Hepatocyte (in vitro differentiated cells): ENCODE measurements at regions not wholly inside any gene's neighbourhood (a gene's known extent, or its start where the extent isn't known, plus 50 kb on each side); places are given as distances from the start of the nearest gene placed in this dataset.

Source experiments
- EZH2 ChIP-seq: fragments of 200-600 bp; sonication (generic); IDR thresholded peaks from 2 replicates; pipeline ENCODE4 v1.6.1; 2016; ENCODE audit warnings: antibody characterized with exemption, mild to moderate bottlenecking, borderline replicate concordance
- TF ChIP-seq, protein P1 (sequence below): fragments of 200-600 bp; sonication (generic); IDR thresholded peaks from 2 replicates; pipeline ENCODE4 v1.5.1; 2016; ENCODE audit warnings: antibody characterized with exemption, mild to moderate bottlenecking; ENCODE audit not compliant: poor library complexity

DNA sequence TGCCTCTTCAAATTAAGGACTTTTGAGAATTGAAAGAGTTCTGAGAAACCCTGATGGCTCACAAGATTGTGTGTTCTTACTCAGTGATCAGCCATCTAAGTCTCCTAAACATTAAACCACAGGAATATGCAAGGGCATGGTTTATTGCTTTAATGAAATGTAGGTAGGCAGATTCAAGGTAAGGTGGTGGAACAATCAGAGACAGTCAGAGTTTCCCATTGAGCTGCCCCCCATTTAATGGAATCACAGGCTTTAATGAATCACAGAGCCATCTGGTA is 107.8 kb upstream of the LRATD1 start:
- TF ChIP-seq, protein P1, sequence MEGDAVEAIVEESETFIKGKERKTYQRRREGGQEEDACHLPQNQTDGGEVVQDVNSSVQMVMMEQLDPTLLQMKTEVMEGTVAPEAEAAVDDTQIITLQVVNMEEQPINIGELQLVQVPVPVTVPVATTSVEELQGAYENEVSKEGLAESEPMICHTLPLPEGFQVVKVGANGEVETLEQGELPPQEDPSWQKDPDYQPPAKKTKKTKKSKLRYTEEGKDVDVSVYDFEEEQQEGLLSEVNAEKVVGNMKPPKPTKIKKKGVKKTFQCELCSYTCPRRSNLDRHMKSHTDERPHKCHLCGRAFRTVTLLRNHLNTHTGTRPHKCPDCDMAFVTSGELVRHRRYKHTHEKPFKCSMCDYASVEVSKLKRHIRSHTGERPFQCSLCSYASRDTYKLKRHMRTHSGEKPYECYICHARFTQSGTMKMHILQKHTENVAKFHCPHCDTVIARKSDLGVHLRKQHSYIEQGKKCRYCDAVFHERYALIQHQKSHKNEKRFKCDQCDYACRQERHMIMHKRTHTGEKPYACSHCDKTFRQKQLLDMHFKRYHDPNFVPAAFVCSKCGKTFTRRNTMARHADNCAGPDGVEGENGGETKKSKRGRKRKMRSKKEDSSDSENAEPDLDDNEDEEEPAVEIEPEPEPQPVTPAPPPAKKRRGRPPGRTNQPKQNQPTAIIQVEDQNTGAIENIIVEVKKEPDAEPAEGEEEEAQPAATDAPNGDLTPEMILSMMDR, result no peak
- TF ChIP-seq EZH2, result no peak
